ENCODE measurements at regions not wholly inside any gene's neighbourhood (a gene's known extent, or its start where the extent isn't known, plus 50 kb on each side); places are given as distances from the start of the nearest gene placed in this dataset.

GRCh38 chr4:14857981-14858380 lies 144.3 kb upstream of the CPEB2 start:
- Mint-ChIP-seq H3K27ac (no peak overlapping the region), H3K4me1 (peaks cover 8% of the 10 kb centered on the region), H3K4me3 (no peak overlapping the region), H3K27me3 (ENCODE audit: low read depth, poor library complexity) (peaks cover 16% of the 10 kb centered on the region), H3K9me3 (no peaks in the 10 kb centered on the region), H3K36me3 (ENCODE audit: low read depth) (no peaks in the 10 kb centered on the region)
- TF ChIP-seq CTCF (IDR thresholded peaks at IDR 0.05), result no peak
- no peak for DNase-seq

- Mint-ChIP-seq H3K36me3 (ENCODE audit: low read depth) (no peaks in the 10 kb centered on the region), H3K4me3 (no peak overlapping the region)
- DNase-seq, result no peak
Observed at GRCh38 chr4:14862891-14863290, 139.4 kb upstream of the CPEB2 start.

GRCh38 chr4:14863418-14864364 lies 138.6 kb upstream of the CPEB2 start:
- no peak for DNase-seq
- H3K4me1 Mint-ChIP-seq, result peaks cover 14% of the 10 kb centered on the region
- no peak for TF ChIP-seq CTCF (IDR thresholded peaks at IDR 0.05)
- H3K36me3 Mint-ChIP-seq (ENCODE audit: low read depth), result no peaks in the 10 kb centered on the region
- no peak overlapping the region for H3K27ac Mint-ChIP-seq
- no peak overlapping the region for H3K4me3 Mint-ChIP-seq
- no peaks in the 10 kb centered on the region for H3K9me3 Mint-ChIP-seq
- peaks cover 45% of the 10 kb centered on the region for H3K27me3 Mint-ChIP-seq (ENCODE audit: low read depth, poor library complexity)

More at GRCh38 chr4:14862891-14863290, 139.4 kb upstream of the CPEB2 start:
- peaks cover 8% of the 10 kb centered on the region for H3K4me1 Mint-ChIP-seq
- H3K27me3 Mint-ChIP-seq (ENCODE audit: low read depth, poor library complexity), result peaks cover 45% of the 10 kb centered on the region
- TF ChIP-seq CTCF (IDR thresholded peaks at IDR 0.05), result no peak
- H3K27ac Mint-ChIP-seq, result no peak overlapping the region
- no peaks in the 10 kb centered on the region for H3K9me3 Mint-ChIP-seq

- H3K4me3 Mint-ChIP-seq, result no peak overlapping the region
- peaks cover 52% of the 10 kb centered on the region for H3K27me3 Mint-ChIP-seq (ENCODE audit: low read depth, poor library complexity)
- no peak for DNase-seq
- H3K4me1 Mint-ChIP-seq, result peaks cover 21% of the 10 kb centered on the region
- no peaks in the 10 kb centered on the region for H3K36me3 Mint-ChIP-seq (ENCODE audit: low read depth)
- no peak overlapping the region for H3K27ac Mint-ChIP-seq
- TF ChIP-seq CTCF (IDR thresholded peaks at IDR 0.05), result no peak
- H3K9me3 Mint-ChIP-seq, result no peaks in the 10 kb centered on the region
Observed at GRCh38 chr4:14864365-14865030, 137.8 kb upstream of the CPEB2 start.

GRCh38 chr4:14865031-14865366 lies 137.3 kb upstream of the CPEB2 start:
- no peak for TF ChIP-seq CTCF (IDR thresholded peaks at IDR 0.05)
- peaks cover 53% of the 10 kb centered on the region for H3K27me3 Mint-ChIP-seq (ENCODE audit: low read depth, poor library complexity)
- DNase-seq, result no peak
- H3K9me3 Mint-ChIP-seq, result no peaks in the 10 kb centered on the region
- H3K36me3 Mint-ChIP-seq (ENCODE audit: low read depth), result no peaks in the 10 kb centered on the region
- H3K4me3 Mint-ChIP-seq, result no peak overlapping the region
- H3K27ac Mint-ChIP-seq, result no peak overlapping the region
- H3K4me1 Mint-ChIP-seq, result peaks cover 21% of the 10 kb centered on the region
